Inflammatory macrophage (primary cell): ENCODE measurements at regions not wholly inside any gene's neighbourhood (a gene's known extent, or its start where the extent isn't known, plus 50 kb on each side); places are given as distances from the start of the nearest gene placed in this dataset.
A peak's percentile ranks its signal among the peaks of the same experiment; 100 is the strongest.

Source experiments
- DNase-seq, 2 donors: peaks; one replicate each; pipeline ENCODE4 v3.0.0-alpha.2; 2020 to 2022

GRCh38 chr10:4687397-4687796, 138.6 kb upstream of the AKR1E2 start:
- DNase-seq, result no peak

- no peak for DNase-seq
Observed at GRCh38 chr10:4686644-4686996, 139.4 kb upstream of the AKR1E2 start.

GRCh38 chr10:4685904-4686643, 139.9 kb upstream of the AKR1E2 start:
- DNase-seq, result no peak

- no peak for DNase-seq
Observed at GRCh38 chr10:4685491-4685890, 140.5 kb upstream of the AKR1E2 start.

GRCh38 chr10:4684434-4684833, 141.6 kb upstream of the AKR1E2 start:
- no peak for DNase-seq

GRCh38 chr10:4683838-4684237, 142.2 kb upstream of the AKR1E2 start:
- no peak for DNase-seq

- DNase-seq, result no peak
Observed at GRCh38 chr10:4683137-4683536, 142.9 kb upstream of the AKR1E2 start.

GRCh38 chr10:4678951-4679671, 146.9 kb upstream of the AKR1E2 start:
- no peak for DNase-seq

GRCh38 chr10:4678023-4678950, 147.7 kb upstream of the AKR1E2 start:
- DNase-seq, result no peak

GRCh38 chr10:4677296-4678021, 148.5 kb upstream of the AKR1E2 start:
- no peak for DNase-seq

- no peak for DNase-seq
Observed at GRCh38 chr10:4676566-4676965, 149.4 kb upstream of the AKR1E2 start.

GRCh38 chr10:4675808-4676207, 150.2 kb upstream of the AKR1E2 start:
- DNase-seq, result no peak

- DNase-seq, result no peak
Observed at GRCh38 chr10:4673279-4674040, 152.5 kb upstream of the AKR1E2 start.

GRCh38 chr10:4672201-4672600, 153.8 kb upstream of the AKR1E2 start:
- DNase-seq, result no peak

- DNase-seq, result no peak
Observed at GRCh38 chr10:4671451-4672145, 154.4 kb upstream of the AKR1E2 start.

GRCh38 chr10:4670737-4671136, 155.3 kb upstream of the AKR1E2 start:
- DNase-seq, result no peak

GRCh38 chr10:4669585-4669984, 156.4 kb upstream of the AKR1E2 start:
- DNase-seq, result no peak

GRCh38 chr10:4663162-4663992, 162.6 kb upstream of the AKR1E2 start:
- DNase-seq, result peak; percentile 42 to 66

GRCh38 chr10:4662576-4663161, 163.3 kb upstream of the AKR1E2 start:
- DNase-seq, result no peak
